ENCODE measurements at regions not wholly inside any gene's neighbourhood (a gene's known extent, or its start where the extent isn't known, plus 50 kb on each side); places are given as distances from the start of the nearest gene placed in this dataset.

GRCh38 chr11:15476371-15476917 lies 361.7 kb downstream of the INSC start:
- no peaks in the 10 kb centered on the region for H4K20me1 ChIP-seq (replicated peaks; ENCODE audit: insufficient read depth)
- H3K9me2 ChIP-seq (ENCODE audit: insufficient read depth), result 0 out of 2 replicates have a peak, but pooled peaks cover 4% of the 10 kb centered on the region
- ATAC-seq (no peak), DNase-seq (ENCODE audit: low spot score) (no peak)
- no peaks in the 10 kb centered on the region for H3K36me3 Mint-ChIP-seq (ENCODE audit: low read depth)
- TF ChIP-seq EZH2 (IDR thresholded peaks at IDR 0.05; ENCODE audit: low read depth, unreplicated experiment), result no peak
- no peak for TF ChIP-seq ZNF331 (CRISPR knock-in tag; IDR thresholded peaks at IDR 0.05; ENCODE audit: low read depth)
- TF ChIP-seq CREB1 (CRISPR knock-in tag; IDR thresholded peaks at IDR 0.05; ENCODE audit: low read depth), result no peak
- no peak for TF ChIP-seq CTCF (conservative IDR thresholded peaks at IDR 0.05; ENCODE audit: low read depth in 2 of 2)
- no peak for TF ChIP-seq ZNF114 (CRISPR knock-in tag; IDR thresholded peaks at IDR 0.05)
- peaks cover 24% of the 10 kb centered on the region for H3K4me1 Mint-ChIP-seq
- H3K36me3 ChIP-seq (ENCODE audit: insufficient read depth), result no peaks in the 10 kb centered on the region
- H3K4me2 ChIP-seq, result no peak overlapping the region
- H3K79me2 ChIP-seq (replicated peaks; ENCODE audit: insufficient read depth), result no peaks in the 10 kb centered on the region
- no peak overlapping the region for H3K4me3 ChIP-seq
- H2AFZ ChIP-seq, result no peak overlapping the region
- H3K27ac ChIP-seq (ENCODE audit: low read depth), result no peak overlapping the region
- peaks cover 3% of the 10 kb centered on the region for H3K27me3 Mint-ChIP-seq (ENCODE audit: insufficient read depth, low read depth, poor library complexity)
- H3K27ac Mint-ChIP-seq, result no peak overlapping the region
- peaks cover 17% of the 10 kb centered on the region for H3K4me1 ChIP-seq (ENCODE audit: insufficient read depth)
- H3K9me3 Mint-ChIP-seq, result no peaks in the 10 kb centered on the region
- no peaks in the 10 kb centered on the region for H3F3A ChIP-seq (replicated peaks; ENCODE audit: low read depth)
- no peaks in the 10 kb centered on the region for H3K27me3 ChIP-seq (ENCODE audit: insufficient read depth)
- no peak overlapping the region for H3K4me3 Mint-ChIP-seq

GRCh38 chr11:15481871-15482270 lies 367.1 kb downstream of the INSC start:
- H3K4me3 Mint-ChIP-seq, result no peak overlapping the region
- no peak for DNase-seq (ENCODE audit: low spot score)
- H3K27me3 Mint-ChIP-seq (ENCODE audit: insufficient read depth, low read depth, poor library complexity), result peaks cover 2% of the 10 kb centered on the region
- Histone ChIP-seq H4K20me1 (replicated peaks; ENCODE audit: insufficient read depth) (no peaks in the 10 kb centered on the region), H3K4me1 (ENCODE audit: insufficient read depth) (no peaks in the 10 kb centered on the region), H3K4me3 (no peak overlapping the region), H3K4me2 (no peak overlapping the region), H3K9me2 (ENCODE audit: insufficient read depth) (peaks cover 9% of the 10 kb centered on the region; the same call in 1 of the 2 replicates), H3K27ac (ENCODE audit: low read depth) (no peak overlapping the region), H3K79me2 (replicated peaks; ENCODE audit: insufficient read depth) (no peaks in the 10 kb centered on the region), H2AFZ (no peak overlapping the region), H3K36me3 (ENCODE audit: insufficient read depth) (no peaks in the 10 kb centered on the region), H3K27me3 (ENCODE audit: insufficient read depth) (no peaks in the 10 kb centered on the region), H3F3A (replicated peaks; ENCODE audit: low read depth) (no peaks in the 10 kb centered on the region)
- no peaks in the 10 kb centered on the region for H3K9me3 Mint-ChIP-seq
- no peaks in the 10 kb centered on the region for H3K4me1 Mint-ChIP-seq
- H3K27ac Mint-ChIP-seq, result no peak overlapping the region
- ATAC-seq, result no peak
- no peaks in the 10 kb centered on the region for H3K36me3 Mint-ChIP-seq (ENCODE audit: low read depth)
- no peak for TF ChIP-seq ETS1 (IDR thresholded peaks at IDR 0.05)
- TF ChIP-seq JUNB (IDR thresholded peaks at IDR 0.05; ENCODE audit: unreplicated experiment), result no peak
- TF ChIP-seq EZH2phosphoT487 (IDR thresholded peaks at IDR 0.05; ENCODE audit: unreplicated experiment), result no peak
- no peak for TF ChIP-seq ZNF114 (CRISPR knock-in tag; IDR thresholded peaks at IDR 0.05)
- no peak for TF ChIP-seq CTCF (conservative IDR thresholded peaks at IDR 0.05; ENCODE audit: low read depth in 2 of 2)
- no peak for TF ChIP-seq REST (IDR thresholded peaks at IDR 0.05; ENCODE audit: unreplicated experiment)
